T-helper 2 cell treated with Interferon-gamma antibody and Interleukin-4, amounts not matched to agents 5 μg/mL and 100 μg/mL, for 36 hours (primary cell): ENCODE measurements at regions not wholly inside any gene's neighbourhood (a gene's known extent, or its start where the extent isn't known, plus 50 kb on each side); places are given as distances from the start of the nearest gene placed in this dataset.

Source experiments
- DNase-seq: peaks from one replicate; pipeline ENCODE4 v3.0.0; 2021; ENCODE audit warnings: low spot score
- H3K27ac Mint-ChIP-seq: one replicate; pipeline ENCODE4 v1.8.0; 2021; ENCODE audit warnings: mild to moderate bottlenecking, mixed read lengths
- H3K27me3 Mint-ChIP-seq: one replicate; pipeline ENCODE4 v1.8.0; 2021; ENCODE audit warnings: low read depth, mixed read lengths
- H3K36me3 Mint-ChIP-seq: one replicate; pipeline ENCODE4 v1.8.0; 2021; ENCODE audit warnings: low read depth, mixed read lengths
- H3K4me1 Mint-ChIP-seq: one replicate; pipeline ENCODE4 v1.8.0; 2021; ENCODE audit warnings: low read depth, mixed read lengths
- H3K4me3 Mint-ChIP-seq: one replicate; pipeline ENCODE4 v1.8.0; 2022; ENCODE audit warnings: mild to moderate bottlenecking, moderate library complexity, mixed read lengths
- H3K9me3 Mint-ChIP-seq: one replicate; pipeline ENCODE4 v1.8.0; 2021; ENCODE audit warnings: mixed read lengths

- DNase-seq = no peak
- Mint-ChIP-seq H3K27ac (no peak overlapping the region), H3K27me3 (peaks cover 27% of the 10 kb centered on the region), H3K4me1 (no peaks in the 10 kb centered on the region), H3K4me3 (no peak overlapping the region), H3K9me3 (peaks cover 13% of the 10 kb centered on the region), H3K36me3 (no peaks in the 10 kb centered on the region)
These were observed 234.7 kb downstream of the RBM26 start for GRCh38 chr13:79171141-79172061.

GRCh38 chr13:79160818-79161217, 245.2 kb downstream of the RBM26 start:
- Mint-ChIP-seq H3K4me3 (no peak overlapping the region), H3K27me3 (peaks cover 6% of the 10 kb centered on the region), H3K4me1 (no peaks in the 10 kb centered on the region), H3K9me3 (no peaks in the 10 kb centered on the region), H3K36me3 (no peaks in the 10 kb centered on the region), H3K27ac (no peak overlapping the region)
- DNase-seq = no peak

GRCh38 chr13:79155883-79156282, 250.2 kb downstream of the RBM26 start:
- no peak for DNase-seq
- H3K9me3 Mint-ChIP-seq = no peaks in the 10 kb centered on the region
- no peaks in the 10 kb centered on the region for H3K36me3 Mint-ChIP-seq
- H3K27ac Mint-ChIP-seq = no peak overlapping the region
- no peaks in the 10 kb centered on the region for H3K4me1 Mint-ChIP-seq
- H3K27me3 Mint-ChIP-seq = peaks cover 5% of the 10 kb centered on the region
- no peak overlapping the region for H3K4me3 Mint-ChIP-seq

GRCh38 chr13:79149210-79149609, 256.8 kb downstream of the RBM26 start:
- Mint-ChIP-seq H3K4me3 (no peak overlapping the region), H3K27me3 (peaks cover 5% of the 10 kb centered on the region), H3K27ac (no peak overlapping the region), H3K36me3 (no peaks in the 10 kb centered on the region), H3K4me1 (no peaks in the 10 kb centered on the region), H3K9me3 (no peaks in the 10 kb centered on the region)
- no peak for DNase-seq

- Mint-ChIP-seq H3K27me3 (peaks cover 2% of the 10 kb centered on the region), H3K27ac (no peak overlapping the region), H3K36me3 (no peaks in the 10 kb centered on the region), H3K4me3 (no peak overlapping the region), H3K4me1 (no peaks in the 10 kb centered on the region), H3K9me3 (no peaks in the 10 kb centered on the region)
- DNase-seq = no peak
These were observed 265.0 kb downstream of the RBM26 start for GRCh38 chr13:79141082-79141481.

- Mint-ChIP-seq H3K36me3 (no peaks in the 10 kb centered on the region), H3K27ac (no peak overlapping the region), H3K4me3 (no peak overlapping the region), H3K4me1 (no peaks in the 10 kb centered on the region), H3K9me3 (no peaks in the 10 kb centered on the region), H3K27me3 (peaks cover 5% of the 10 kb centered on the region)
- no peak for DNase-seq
These were observed 277.9 kb downstream of the RBM26 start for GRCh38 chr13:79128158-79128557.

- no peak for DNase-seq
- H3K27me3 Mint-ChIP-seq = peaks cover 5% of the 10 kb centered on the region
- H3K4me1 Mint-ChIP-seq = no peaks in the 10 kb centered on the region
These were observed 279.3 kb downstream of the RBM26 start for GRCh38 chr13:79126706-79127105.

GRCh38 chr13:79124183-79124582, 281.9 kb downstream of the RBM26 start:
- H3K4me3 Mint-ChIP-seq = no peak overlapping the region
- no peak overlapping the region for H3K27ac Mint-ChIP-seq
- no peak for DNase-seq
- H3K4me1 Mint-ChIP-seq = no peaks in the 10 kb centered on the region
- no peaks in the 10 kb centered on the region for H3K36me3 Mint-ChIP-seq
- no peaks in the 10 kb centered on the region for H3K27me3 Mint-ChIP-seq
- H3K9me3 Mint-ChIP-seq = no peaks in the 10 kb centered on the region

More at GRCh38 chr13:79126706-79127105, 279.3 kb downstream of the RBM26 start:
- H3K36me3 Mint-ChIP-seq = no peaks in the 10 kb centered on the region
- H3K27ac Mint-ChIP-seq = no peak overlapping the region
- H3K4me3 Mint-ChIP-seq = no peak overlapping the region
- H3K9me3 Mint-ChIP-seq = no peaks in the 10 kb centered on the region

GRCh38 chr13:79121286-79121685, 284.8 kb downstream of the RBM26 start:
- Mint-ChIP-seq H3K4me1 (no peaks in the 10 kb centered on the region), H3K9me3 (no peaks in the 10 kb centered on the region), H3K4me3 (no peak overlapping the region), H3K27ac (no peak overlapping the region), H3K36me3 (no peaks in the 10 kb centered on the region), H3K27me3 (no peaks in the 10 kb centered on the region)
- no peak for DNase-seq

- no peak for DNase-seq
- Mint-ChIP-seq H3K27ac (no peak overlapping the region), H3K4me1 (no peaks in the 10 kb centered on the region), H3K27me3 (no peaks in the 10 kb centered on the region), H3K9me3 (no peaks in the 10 kb centered on the region), H3K36me3 (no peaks in the 10 kb centered on the region), H3K4me3 (no peak overlapping the region)
These were observed 286.4 kb downstream of the RBM26 start for GRCh38 chr13:79119578-79120107.

- no peak for DNase-seq
- Mint-ChIP-seq H3K4me1 (no peaks in the 10 kb centered on the region), H3K27me3 (peaks cover 3% of the 10 kb centered on the region), H3K4me3 (no peak overlapping the region), H3K27ac (no peak overlapping the region), H3K9me3 (no peaks in the 10 kb centered on the region), H3K36me3 (no peaks in the 10 kb centered on the region)
These were observed 294.0 kb downstream of the RBM26 start for GRCh38 chr13:79112016-79112415.

GRCh38 chr13:79108914-79109643, 297.0 kb downstream of the RBM26 start:
- H3K4me3 Mint-ChIP-seq = no peak overlapping the region
- H3K4me1 Mint-ChIP-seq = no peaks in the 10 kb centered on the region
- H3K9me3 Mint-ChIP-seq = no peaks in the 10 kb centered on the region
- peaks cover 6% of the 10 kb centered on the region for H3K27me3 Mint-ChIP-seq
- no peak overlapping the region for H3K27ac Mint-ChIP-seq
- no peak for DNase-seq
- no peaks in the 10 kb centered on the region for H3K36me3 Mint-ChIP-seq

GRCh38 chr13:79098596-79098995, 307.5 kb downstream of the RBM26 start:
- no peak overlapping the region for H3K27ac Mint-ChIP-seq
- no peak overlapping the region for H3K4me3 Mint-ChIP-seq
- H3K4me1 Mint-ChIP-seq = no peaks in the 10 kb centered on the region
- H3K9me3 Mint-ChIP-seq = no peaks in the 10 kb centered on the region
- no peak for DNase-seq
- no peaks in the 10 kb centered on the region for H3K36me3 Mint-ChIP-seq
- no peaks in the 10 kb centered on the region for H3K27me3 Mint-ChIP-seq

GRCh38 chr13:79097201-79097600, 308.9 kb downstream of the RBM26 start:
- Mint-ChIP-seq H3K36me3 (no peaks in the 10 kb centered on the region), H3K9me3 (no peaks in the 10 kb centered on the region), H3K4me1 (no peaks in the 10 kb centered on the region), H3K4me3 (no peak overlapping the region), H3K27ac (no peak overlapping the region), H3K27me3 (no peaks in the 10 kb centered on the region)
- no peak for DNase-seq
